AG09319 (cell line): ENCODE measurements at regions not wholly inside any gene's neighbourhood (a gene's known extent, or its start where the extent isn't known, plus 50 kb on each side); places are given as distances from the start of the nearest gene placed in this dataset.

Source experiments
- DNase-seq: peaks from one replicate; pipeline ENCODE4 v3.0.0-alpha.2; 2010; ENCODE audit warnings: low read depth; ENCODE audit errors: extremely low read depth
- TF ChIP-seq, protein P1 (sequence below): IDR thresholded peaks from 2 replicates; pipeline ENCODE4 v1.5.1; 2011; ENCODE audit warnings: low read depth, mild to moderate bottlenecking, inconsistent platforms, low read length, moderate library complexity

DNA sequence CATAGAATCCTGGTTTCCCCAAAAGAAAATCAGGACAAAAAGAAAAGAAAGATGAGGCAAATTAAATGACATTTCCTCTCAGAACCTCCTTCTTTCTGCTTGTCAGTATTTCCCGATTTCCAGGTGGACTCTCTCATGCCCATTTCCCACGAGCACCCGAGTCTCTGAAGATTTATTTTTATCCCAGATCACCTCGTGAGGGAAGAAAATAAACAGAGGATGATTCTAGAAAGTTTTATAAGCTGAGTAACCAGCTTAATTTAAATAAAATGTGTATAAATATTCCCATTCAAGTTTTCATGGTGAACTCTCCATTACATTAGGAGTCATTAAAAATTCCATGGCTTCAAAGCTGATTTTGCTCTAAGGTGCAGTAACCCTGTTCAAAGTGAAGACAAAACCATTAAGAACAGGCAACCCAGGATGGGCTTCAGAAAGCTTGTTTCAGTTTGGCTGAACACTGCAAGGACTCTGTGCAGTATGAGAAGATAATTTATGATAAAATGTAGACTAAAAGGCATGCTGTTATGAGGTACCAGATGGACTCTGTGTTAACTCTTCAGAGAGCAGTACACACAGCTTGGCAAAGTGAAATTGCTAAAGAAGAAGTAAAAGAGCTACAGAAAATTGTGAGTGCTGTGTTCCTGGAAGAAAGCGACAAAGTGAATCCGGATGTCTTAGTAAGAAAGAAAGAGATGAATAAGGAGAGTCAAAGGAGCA, 521.3 kb upstream of the LRRN3 start:
- DNase-seq, result no peak

DNA sequence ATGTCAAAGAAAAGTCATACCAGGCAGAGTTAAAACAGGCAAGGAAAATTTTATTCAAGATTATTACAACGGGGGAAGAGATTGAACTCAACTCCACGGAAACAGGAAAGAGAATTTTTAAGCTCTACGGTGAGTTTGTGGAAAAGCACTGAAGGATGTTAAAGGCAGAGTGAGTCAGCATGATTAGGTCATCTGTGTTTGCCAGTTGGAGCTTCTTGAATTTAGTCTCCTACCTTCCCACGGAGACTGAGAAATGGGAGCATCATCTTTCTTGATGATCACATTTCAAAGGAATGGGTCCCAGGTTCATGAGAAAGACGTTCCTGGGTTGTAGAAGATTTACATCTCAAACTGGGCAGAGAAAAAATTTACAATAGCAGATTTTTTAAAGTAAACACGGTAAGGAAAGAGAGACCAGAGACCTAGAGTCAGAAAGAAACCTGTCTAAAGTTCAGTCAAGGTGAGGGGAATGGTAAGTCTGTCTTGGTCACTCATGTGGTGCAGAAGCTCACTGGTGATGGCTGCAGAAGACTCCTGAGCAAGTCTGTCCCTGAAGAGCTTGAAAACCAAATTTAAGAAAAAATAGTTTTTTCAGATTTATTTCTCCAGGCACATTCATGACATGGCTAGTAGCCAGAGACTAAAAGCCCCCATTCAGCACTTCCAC, 516.9 kb upstream of the LRRN3 start:
- TF ChIP-seq, protein P1, sequence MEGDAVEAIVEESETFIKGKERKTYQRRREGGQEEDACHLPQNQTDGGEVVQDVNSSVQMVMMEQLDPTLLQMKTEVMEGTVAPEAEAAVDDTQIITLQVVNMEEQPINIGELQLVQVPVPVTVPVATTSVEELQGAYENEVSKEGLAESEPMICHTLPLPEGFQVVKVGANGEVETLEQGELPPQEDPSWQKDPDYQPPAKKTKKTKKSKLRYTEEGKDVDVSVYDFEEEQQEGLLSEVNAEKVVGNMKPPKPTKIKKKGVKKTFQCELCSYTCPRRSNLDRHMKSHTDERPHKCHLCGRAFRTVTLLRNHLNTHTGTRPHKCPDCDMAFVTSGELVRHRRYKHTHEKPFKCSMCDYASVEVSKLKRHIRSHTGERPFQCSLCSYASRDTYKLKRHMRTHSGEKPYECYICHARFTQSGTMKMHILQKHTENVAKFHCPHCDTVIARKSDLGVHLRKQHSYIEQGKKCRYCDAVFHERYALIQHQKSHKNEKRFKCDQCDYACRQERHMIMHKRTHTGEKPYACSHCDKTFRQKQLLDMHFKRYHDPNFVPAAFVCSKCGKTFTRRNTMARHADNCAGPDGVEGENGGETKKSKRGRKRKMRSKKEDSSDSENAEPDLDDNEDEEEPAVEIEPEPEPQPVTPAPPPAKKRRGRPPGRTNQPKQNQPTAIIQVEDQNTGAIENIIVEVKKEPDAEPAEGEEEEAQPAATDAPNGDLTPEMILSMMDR, result no peak
- no peak for DNase-seq

More for the DNA sequence above, 521.3 kb upstream of the LRRN3 start:
- TF ChIP-seq, protein P1, result no peak

DNA sequence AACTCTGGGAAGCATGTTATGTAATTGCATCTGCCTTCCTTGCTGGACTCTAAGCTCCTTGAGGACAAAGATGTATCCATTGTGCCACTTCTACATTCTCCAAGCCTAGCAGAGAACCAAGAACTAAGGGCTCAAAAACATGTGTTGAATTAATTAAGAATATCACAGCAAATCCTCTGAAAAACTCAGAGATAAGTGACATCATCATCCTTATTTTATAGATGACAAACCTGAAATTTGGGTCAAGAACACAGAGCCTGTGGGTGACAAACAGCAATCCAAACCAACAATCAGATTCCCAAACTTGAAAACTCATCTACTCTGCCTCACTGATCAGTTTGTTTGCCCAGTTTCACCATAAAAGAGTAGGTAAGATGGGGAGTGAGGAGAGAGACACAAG, 503.6 kb upstream of the LRRN3 start:
- no peak for DNase-seq
- TF ChIP-seq, protein P1, result no peak

DNA sequence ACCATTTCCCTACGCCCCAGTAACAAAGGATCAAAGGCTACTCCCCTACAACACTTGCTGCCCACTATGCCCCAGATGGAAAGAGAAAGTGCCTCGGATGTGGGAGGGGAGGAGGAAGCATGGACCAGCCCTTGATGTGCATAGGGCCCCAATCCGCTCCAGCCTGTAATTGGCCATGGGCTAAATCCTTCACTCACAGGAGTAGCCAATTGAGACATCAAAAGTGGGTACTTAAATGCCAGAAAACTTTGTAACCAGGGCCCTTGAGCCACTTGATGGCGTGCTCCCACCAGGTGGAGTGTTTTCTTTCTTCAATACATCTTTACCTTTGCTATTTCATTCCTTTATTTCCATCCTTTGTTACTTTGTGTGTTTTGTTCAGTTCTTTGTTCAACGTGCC, 500.5 kb upstream of the LRRN3 start:
- TF ChIP-seq, protein P1, result no peak
- no peak for DNase-seq

DNA sequence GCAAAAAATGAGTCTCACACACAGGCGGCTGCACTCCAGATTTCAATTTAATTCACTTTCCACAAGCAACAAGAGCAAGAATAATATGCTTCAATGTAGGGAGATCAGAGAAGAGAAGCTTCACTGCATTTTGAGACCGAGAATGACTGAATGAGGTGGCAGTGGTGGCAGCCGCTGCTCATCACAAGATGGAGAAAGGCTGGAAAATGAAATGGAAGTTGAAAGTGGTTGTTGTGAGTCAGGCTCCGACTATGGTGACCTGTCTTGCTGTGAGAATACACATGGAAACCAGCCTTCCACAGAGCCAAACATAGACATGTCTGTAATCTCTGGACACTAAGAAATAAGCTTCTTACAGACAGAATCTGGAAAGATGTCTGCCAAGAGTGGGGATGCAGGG, 499.6 kb upstream of the LRRN3 start:
- no peak for DNase-seq
- TF ChIP-seq, protein P1, result no peak

DNA sequence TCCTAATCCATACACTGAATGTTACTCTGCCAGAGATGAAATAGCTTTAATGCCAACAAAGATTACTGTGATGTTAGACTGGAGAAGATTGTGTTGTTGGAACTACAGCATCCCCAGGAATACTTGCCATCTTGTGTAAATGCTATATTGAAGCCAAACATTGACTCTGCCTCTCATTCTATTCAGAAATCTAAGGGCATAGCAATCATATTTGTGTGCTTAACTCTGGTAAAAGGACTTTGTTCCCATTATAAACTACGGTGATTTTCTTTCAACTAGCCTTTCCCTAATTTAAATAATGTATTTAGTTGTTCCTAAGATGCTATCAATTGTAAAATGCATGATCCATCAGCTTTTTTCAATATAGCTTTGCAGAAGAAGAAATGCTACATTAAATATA, 498.4 kb upstream of the LRRN3 start:
- no peak for DNase-seq
- TF ChIP-seq, protein P1, result no peak

DNA sequence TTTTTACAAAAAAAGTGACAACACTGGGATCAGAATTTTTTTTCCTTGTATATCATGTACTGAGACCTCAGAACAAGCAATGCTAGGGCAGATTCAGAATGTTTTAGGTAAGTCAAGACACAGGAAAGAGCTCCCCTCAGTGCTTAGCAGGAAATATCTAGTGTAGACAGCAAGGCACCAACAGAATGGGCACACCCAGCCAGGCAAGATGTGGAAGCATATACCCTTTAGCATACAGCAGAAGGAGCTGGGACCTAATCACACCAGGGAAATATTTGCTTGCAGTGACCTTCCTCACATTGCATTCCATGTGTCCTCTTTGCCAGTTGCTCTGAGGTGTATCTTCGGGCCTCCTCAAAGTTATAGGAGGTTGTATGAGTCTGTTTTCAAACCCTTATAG, 497.6 kb upstream of the LRRN3 start:
- TF ChIP-seq, protein P1, result no peak
- DNase-seq, result no peak
